GM21360 (cell line): ENCODE measurements at regions not wholly inside any gene's neighbourhood (a gene's known extent, or its start where the extent isn't known, plus 50 kb on each side); places are given as distances from the start of the nearest gene placed in this dataset.

ENCODE experiments used
- ATAC-seq: cut with Tn5 transposase; IDR thresholded peaks from one replicate; pipeline ENCODE4 v1.9.1; 2021; ENCODE audit warnings: mild to moderate bottlenecking, moderate library complexity; ENCODE audit not compliant: unreplicated experiment

GRCh38 chr12:94760786-94761185 lies 110.4 kb upstream of the TMCC3 start:
- no peak for ATAC-seq

- no peak for ATAC-seq
Observed at GRCh38 chr12:94756789-94757188, 106.4 kb upstream of the TMCC3 start.

GRCh38 chr12:94755598-94755997 lies 105.2 kb upstream of the TMCC3 start:
- no peak for ATAC-seq

GRCh38 chr12:94754653-94755052 lies 104.3 kb upstream of the TMCC3 start:
- no peak for ATAC-seq

- no peak for ATAC-seq
Observed at GRCh38 chr12:94753036-94753679, 102.8 kb upstream of the TMCC3 start.

GRCh38 chr12:94750864-94751263 lies 100.5 kb upstream of the TMCC3 start:
- no peak for ATAC-seq

GRCh38 chr12:94749890-94750289 lies 99.5 kb upstream of the TMCC3 start:
- ATAC-seq = no peak

- ATAC-seq = no peak
Observed at GRCh38 chr12:94749455-94749854, 99.1 kb upstream of the TMCC3 start.

GRCh38 chr12:94748726-94749421 lies 98.5 kb upstream of the TMCC3 start:
- ATAC-seq = no peak

- ATAC-seq = no peak
Observed at GRCh38 chr12:94745562-94745961, 95.2 kb upstream of the TMCC3 start.

- ATAC-seq = no peak
Observed at GRCh38 chr12:94743174-94743573, 92.8 kb upstream of the TMCC3 start.

- ATAC-seq = no peak
Observed at GRCh38 chr12:94740601-94741362, 90.4 kb upstream of the TMCC3 start.

- ATAC-seq = no peak
Observed at GRCh38 chr12:94736820-94737219, 86.5 kb upstream of the TMCC3 start.

GRCh38 chr12:94736004-94736403 lies 85.6 kb upstream of the TMCC3 start:
- ATAC-seq = no peak

GRCh38 chr12:94733727-94734126 lies 83.4 kb upstream of the TMCC3 start:
- no peak for ATAC-seq

GRCh38 chr12:94732367-94732990 lies 82.1 kb upstream of the TMCC3 start:
- no peak for ATAC-seq

- ATAC-seq = no peak
Observed at GRCh38 chr12:94731733-94732360, 81.5 kb upstream of the TMCC3 start.

- ATAC-seq = no peak
Observed at GRCh38 chr12:94730847-94731246, 80.5 kb upstream of the TMCC3 start.

GRCh38 chr12:94726236-94726835 lies 76.0 kb upstream of the TMCC3 start:
- ATAC-seq = no peak

- ATAC-seq = no peak
Observed at GRCh38 chr12:94725375-94726168, 75.2 kb upstream of the TMCC3 start.
